ENCODE measurements at regions not wholly inside any gene's neighbourhood (a gene's known extent, or its start where the extent isn't known, plus 50 kb on each side); places are given as distances from the start of the nearest gene placed in this dataset.

GRCh38 chr2:217218269-217219163, 358.7 kb upstream of the TNP1 start:
- no peak for DNase-seq

GRCh38 chr2:217216982-217217381, 357.1 kb upstream of the TNP1 start:
- DNase-seq = no peak

DNA sequence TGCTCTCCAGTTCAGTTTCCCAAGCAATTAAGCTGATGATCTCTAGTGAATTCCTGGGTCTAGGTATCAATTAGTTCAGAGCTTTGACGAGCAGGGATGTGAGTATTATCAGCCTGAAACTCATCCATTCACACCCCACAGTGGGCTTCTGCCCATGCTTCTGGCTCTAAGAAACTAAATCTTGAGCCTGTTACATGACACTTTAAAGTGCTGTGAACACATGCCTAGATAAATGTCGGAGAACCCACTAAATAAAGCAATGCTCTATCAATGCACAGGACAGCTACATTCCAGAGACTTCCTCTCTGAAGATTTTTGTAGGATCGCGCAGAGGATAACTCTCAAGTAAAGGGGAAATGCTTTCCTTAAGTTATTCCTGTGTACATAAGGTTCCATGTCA, 356.5 kb upstream of the TNP1 start:
- DNase-seq = no peak

- DNase-seq = no peak
These were observed 356.0 kb upstream of the TNP1 start for GRCh38 chr2:217215877-217216276.

- DNase-seq = no peak
These were observed 349.0 kb upstream of the TNP1 start for GRCh38 chr2:217208867-217209266.

GRCh38 chr2:217207699-217208010, 347.8 kb upstream of the TNP1 start:
- DNase-seq = peak; percentile 26

DNA sequence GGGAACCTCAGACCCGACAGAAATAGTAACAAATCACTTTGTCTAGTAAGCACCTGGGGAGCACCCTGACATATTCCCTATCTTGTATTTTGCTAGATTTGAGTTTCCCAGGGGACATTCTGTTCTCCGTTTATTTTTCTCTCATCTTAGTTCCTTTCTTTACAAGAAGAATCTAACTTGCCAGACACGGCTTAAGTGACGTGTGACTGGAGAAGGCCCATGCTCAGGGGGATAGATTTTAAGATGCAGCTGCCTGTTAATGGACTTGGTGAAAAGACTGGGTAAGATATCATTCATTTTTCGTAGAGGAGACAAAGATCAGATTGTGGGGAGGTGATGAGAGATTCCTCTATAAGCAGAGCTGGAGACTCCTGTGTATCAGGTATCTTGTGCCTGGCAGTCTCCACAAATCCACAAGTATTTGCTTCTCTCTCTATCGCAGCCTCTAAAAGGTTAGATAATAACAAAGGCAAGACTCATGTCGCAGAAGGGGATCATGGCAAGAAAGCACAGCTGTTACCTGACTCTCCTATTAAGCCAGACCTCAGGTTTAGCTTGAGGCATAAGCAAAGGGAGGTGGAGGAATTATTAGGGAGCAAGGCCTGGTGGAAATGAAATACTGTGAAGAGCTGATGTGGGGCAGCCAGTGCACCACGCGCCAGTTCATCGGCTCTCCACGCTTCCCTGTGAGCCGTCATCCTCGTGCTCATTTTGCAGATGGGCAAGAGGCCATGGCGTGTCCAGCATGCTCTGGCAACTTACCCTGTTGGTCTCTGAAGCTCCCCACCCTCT, 347.2 kb upstream of the TNP1 start:
- no peak for DNase-seq

- no peak for DNase-seq
These were observed 346.3 kb upstream of the TNP1 start for GRCh38 chr2:217206016-217206725.

DNA sequence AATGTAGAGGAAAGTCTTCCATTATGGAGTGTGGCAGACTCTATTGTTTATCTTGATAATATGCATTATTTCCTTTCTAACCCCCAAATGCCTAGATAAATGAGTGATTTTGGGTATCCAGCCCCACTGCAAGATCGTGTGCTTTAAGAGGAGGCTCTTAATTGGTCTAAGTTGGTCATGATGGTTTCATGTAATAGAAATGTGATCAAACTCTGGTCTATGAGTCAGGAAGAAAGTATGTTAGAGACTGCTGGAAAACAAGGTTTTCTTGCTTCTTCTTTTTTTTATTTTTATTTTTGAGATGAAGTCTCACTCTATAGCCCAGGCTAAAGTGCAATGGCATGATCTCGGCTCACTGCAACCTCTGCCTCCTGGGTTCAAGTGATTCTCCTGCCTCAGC, 344.5 kb upstream of the TNP1 start:
- DNase-seq = no peak

- DNase-seq = no peak
These were observed 343.2 kb upstream of the TNP1 start for GRCh38 chr2:217203086-217203485.

DNA sequence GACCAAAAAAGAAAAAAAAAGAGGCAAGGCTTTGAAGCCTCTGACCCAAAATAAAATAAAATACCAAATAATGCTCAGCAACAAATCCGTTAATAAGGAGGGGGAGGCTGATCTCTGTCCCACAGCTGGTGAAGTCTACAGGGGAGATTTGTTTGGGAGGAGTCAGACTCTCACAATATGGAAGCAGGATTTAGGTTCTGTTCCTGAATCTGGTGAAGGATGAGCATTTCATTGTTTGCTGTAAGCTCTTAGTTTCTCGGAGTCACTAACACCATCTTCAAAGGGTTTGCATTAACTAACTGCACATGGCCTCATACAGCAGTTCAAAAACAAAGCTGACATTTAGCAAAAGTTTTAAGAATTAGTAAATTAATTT, 339.4 kb upstream of the TNP1 start:
- DNase-seq = no peak

GRCh38 chr2:217195658-217196446, 336.0 kb upstream of the TNP1 start:
- no peak for DNase-seq

DNA sequence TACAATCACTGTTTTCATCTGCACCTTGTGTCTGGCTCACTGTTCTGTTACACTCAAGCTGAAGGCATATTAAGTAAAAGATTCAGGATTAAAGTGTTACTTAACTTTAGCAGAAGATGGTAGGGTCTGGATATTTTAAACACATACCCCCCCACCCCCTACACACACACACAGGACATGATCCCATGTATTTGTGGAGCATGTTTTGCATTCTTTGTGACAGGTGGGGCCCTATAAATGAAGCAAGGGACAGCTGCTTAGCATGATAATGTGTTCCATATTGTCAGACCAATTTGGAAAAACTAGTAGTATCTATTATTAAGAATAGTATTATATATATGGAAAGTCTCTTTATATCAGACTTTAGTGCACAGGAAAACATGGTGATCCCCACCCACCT, 335.2 kb upstream of the TNP1 start:
- DNase-seq = no peak

DNA sequence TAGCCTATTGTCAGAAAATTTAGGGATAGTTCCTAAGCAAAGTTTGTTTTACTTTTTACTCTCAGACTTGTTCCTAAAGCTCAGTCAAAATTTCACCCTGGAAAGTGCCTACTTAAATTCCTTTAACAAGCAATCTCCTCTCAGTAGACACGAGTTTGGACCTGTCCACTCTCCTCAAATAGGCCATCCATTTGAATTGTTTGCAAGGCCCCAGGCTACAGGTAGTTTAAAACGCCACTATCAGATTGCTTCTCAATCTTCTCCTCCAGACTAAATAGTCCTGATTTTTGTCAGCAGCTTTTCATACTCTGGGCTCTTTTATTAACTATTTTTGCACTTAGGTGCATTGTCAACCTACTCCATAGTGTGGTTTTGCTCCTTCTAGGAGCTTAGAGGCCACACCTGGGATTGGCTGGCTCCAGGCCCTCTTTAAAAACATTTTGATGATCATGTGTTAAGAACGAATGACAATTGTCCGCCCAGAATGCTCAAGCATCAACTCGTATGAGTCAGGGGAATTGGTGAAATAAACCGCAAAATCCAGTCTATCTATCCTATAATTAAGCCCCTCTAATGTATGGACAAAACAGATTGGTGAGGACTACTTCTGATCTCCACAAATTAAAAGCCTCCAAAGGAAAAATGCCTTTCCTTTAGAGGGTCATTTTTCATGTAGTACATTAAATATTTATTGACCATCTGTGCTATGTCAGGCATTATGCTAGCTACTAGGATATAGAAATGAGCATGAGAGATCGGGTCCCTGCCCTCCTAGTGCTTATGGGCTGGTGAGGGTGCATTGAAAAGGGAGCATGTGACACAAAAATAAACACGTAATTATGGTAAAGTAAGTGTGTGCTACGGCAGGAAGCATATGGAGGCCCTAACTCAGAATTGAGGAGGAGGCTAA, 333.8 kb upstream of the TNP1 start:
- DNase-seq = no peak

- no peak for DNase-seq
These were observed 332.5 kb upstream of the TNP1 start for GRCh38 chr2:217192366-217192765.

- DNase-seq = no peak
These were observed 329.9 kb upstream of the TNP1 start for GRCh38 chr2:217189747-217190146.

DNA sequence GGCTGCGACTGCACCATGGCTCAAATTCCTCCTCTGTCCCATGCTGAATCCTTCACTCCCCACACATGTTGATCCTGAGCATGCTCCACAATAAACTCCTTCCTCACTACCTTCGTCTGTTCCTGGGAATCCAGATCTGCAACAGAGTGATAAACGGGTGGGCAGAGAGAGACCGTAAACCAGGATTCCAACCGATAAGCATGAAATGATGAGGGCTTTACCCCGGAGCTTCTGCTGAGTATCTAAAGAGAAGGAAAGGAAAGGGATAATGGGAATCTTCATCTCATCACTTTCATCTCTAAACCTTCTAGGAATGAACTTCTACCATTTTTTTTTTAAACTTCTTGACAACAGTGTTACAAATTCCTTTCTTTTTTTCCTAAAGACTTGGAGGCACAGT, 329.3 kb upstream of the TNP1 start:
- no peak for DNase-seq

- peak; percentile 74 for DNase-seq
These were observed 326.9 kb upstream of the TNP1 start for GRCh38 chr2:217186668-217187159.

DNA sequence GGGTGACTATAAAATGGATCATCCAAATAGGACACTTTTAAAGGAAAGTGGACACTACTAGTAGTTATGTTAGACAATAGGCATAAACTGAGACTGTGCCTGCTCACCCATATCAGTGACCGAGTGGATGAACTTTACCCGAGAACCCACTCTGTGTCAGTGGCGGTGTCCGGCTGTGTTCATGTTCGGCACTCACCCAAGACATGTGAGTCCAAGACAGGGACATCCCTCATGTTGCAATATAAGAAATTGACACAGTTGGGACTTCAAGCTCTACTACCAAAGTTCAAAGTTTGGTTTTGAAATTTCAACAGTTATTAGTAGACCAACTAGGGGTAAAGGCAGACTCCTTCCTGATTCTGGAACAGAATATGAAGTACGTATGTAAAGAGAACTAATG, 326.3 kb upstream of the TNP1 start:
- no peak for DNase-seq

GRCh38 chr2:217185265-217185995, 325.6 kb upstream of the TNP1 start:
- no peak for DNase-seq

DNA sequence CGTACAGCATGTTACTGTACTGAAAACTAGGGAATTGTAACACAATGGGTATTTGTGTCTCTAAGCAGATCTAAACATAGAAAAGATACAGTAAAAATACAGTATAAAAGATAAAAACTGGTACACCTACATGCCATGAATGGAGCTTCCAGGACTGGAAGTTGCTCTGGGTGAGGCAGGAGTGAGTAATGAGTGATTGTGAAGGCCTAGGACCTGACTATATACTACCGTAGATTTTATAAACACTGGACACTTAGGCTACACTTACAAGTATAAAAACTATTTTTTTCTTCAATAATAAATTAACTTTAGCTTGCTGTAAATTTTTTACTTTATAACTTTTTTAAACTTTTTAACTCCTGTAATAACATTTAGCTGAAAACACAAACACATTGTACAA, 324.4 kb upstream of the TNP1 start:
- no peak for DNase-seq
